Vagina (tissue), 2 donors: ENCODE measurements at regions not wholly inside any gene's neighbourhood (a gene's known extent, or its start where the extent isn't known, plus 50 kb on each side); places are given as distances from the start of the nearest gene placed in this dataset.

Experiments used
- DNase-seq, 2 donors: peaks; one replicate each; pipeline ENCODE4 v3.0.0-alpha.2; 2017; ENCODE audit errors: extremely low spot score in 2 of 2
- H3K27ac ChIP-seq: fragments of 200-600 bp; sonication (generic); one replicate; pipeline ENCODE4 v1.5.1; 2019
- H3K27me3 ChIP-seq: fragments of 200-600 bp; sonication (generic); one replicate; pipeline ENCODE4 v1.5.1; 2019
- H3K36me3 ChIP-seq, 2 donors: fragments of 200-600 bp; sonication (generic); one replicate each; pipeline ENCODE4 v1.5.1; 2017 to 2019
- H3K4me1 ChIP-seq: fragments of 200-600 bp; sonication (generic); one replicate; pipeline ENCODE4 v1.5.1; 2019
- H3K4me3 ChIP-seq, 2 donors: fragments of 200-600 bp; sonication (generic); 1 replicate in 1 of 2; 2 replicates in 1 of 2; pipeline ENCODE4 v1.5.1; 2016 to 2019
- H3K9me3 ChIP-seq: fragments of 200-600 bp; sonication (generic); one replicate; pipeline ENCODE4 v1.5.1; 2019
- POLR2A ChIP-seq, 2 donors: fragments of 450-650 bp; IDR thresholded peaks; one replicate each; pipeline ENCODE4 v1.6.1; 2017; ENCODE audit warnings: antibody characterized with exemption in 2 of 2, mild to moderate bottlenecking in 2 of 2, moderate library complexity in 2 of 2
- POLR2AphosphoS5 ChIP-seq, 2 donors: sonication (generic); formaldehyde crosslinking; IDR thresholded peaks; one replicate each; pipeline ENCODE4 v1.9.0; 2017; ENCODE audit warnings: antibody characterized with exemption in 2 of 2, mild to moderate bottlenecking in 2 of 2, low read depth in 1 of 2; ENCODE audit not compliant: insufficient read depth in 1 of 2
- intact Hi-C: fragments of 100-400 bp; cut with DNase I; formaldehyde crosslinking; loops from one replicate; pipeline ENCODE4 v1.15.1; 2023
- TF ChIP-seq, protein P1 (sequence below), 3 experiments: fragments of 450-650 bp in 2 of 3; fragments of 200-600 bp in 1 of 3; sonication (generic) in 1 of 3; IDR thresholded peaks; one replicate each; pipeline ENCODE4 v1.5.1; 2017 to 2019; ENCODE audit warnings: antibody characterized with exemption in 3 of 3, mild to moderate bottlenecking in 2 of 3, moderate library complexity in 2 of 3

- Histone ChIP-seq H3K27ac (no peak overlapping the region), H3K36me3 (no peaks in the 10 kb centered on the region), H3K4me3 (no peak overlapping the region), H3K9me3 (no peaks in the 10 kb centered on the region), H3K4me1 (no peaks in the 10 kb centered on the region), H3K27me3 (no peaks in the 10 kb centered on the region)
- intact Hi-C loops, result no loop called here
- DNase-seq, result no peak
- TF ChIP-seq POLR2A (IDR thresholded peaks at IDR 0.05) (no peak), POLR2AphosphoS5 (IDR thresholded peaks at IDR 0.05; ENCODE audit: insufficient read depth in 1 of 2, low read depth in 1 of 2) (no peak)
- TF ChIP-seq, protein P1, sequence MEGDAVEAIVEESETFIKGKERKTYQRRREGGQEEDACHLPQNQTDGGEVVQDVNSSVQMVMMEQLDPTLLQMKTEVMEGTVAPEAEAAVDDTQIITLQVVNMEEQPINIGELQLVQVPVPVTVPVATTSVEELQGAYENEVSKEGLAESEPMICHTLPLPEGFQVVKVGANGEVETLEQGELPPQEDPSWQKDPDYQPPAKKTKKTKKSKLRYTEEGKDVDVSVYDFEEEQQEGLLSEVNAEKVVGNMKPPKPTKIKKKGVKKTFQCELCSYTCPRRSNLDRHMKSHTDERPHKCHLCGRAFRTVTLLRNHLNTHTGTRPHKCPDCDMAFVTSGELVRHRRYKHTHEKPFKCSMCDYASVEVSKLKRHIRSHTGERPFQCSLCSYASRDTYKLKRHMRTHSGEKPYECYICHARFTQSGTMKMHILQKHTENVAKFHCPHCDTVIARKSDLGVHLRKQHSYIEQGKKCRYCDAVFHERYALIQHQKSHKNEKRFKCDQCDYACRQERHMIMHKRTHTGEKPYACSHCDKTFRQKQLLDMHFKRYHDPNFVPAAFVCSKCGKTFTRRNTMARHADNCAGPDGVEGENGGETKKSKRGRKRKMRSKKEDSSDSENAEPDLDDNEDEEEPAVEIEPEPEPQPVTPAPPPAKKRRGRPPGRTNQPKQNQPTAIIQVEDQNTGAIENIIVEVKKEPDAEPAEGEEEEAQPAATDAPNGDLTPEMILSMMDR (IDR thresholded peaks at IDR 0.05), result no peak
Observed at GRCh38 chr10:65491799-65492198, 1434.0 kb upstream of the LRRTM3 start.

DNA sequence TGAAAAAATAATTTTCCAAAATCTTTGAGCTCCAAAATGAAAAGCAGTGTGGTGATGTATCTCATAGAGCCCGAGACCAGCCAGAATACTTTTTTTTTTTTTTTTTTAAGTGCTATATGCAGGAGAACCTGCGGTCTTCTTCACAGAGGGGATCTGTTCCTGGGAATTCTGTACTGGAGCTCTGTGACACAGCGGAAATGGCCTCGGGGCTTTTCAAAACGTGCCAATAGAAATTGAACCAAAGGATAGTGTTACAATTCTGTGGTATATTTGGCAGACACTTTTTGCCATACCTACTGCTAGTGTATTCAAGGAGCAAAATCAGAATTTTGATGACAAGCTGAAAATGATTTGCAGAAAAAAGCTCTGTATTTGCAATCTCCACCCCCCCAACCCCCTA is 1429.3 kb upstream of the LRRTM3 start:
- no peak for TF ChIP-seq POLR2AphosphoS5 (IDR thresholded peaks at IDR 0.05; ENCODE audit: insufficient read depth in 1 of 2, low read depth in 1 of 2)
- TF ChIP-seq, protein P1 (IDR thresholded peaks at IDR 0.05), result no peak
- TF ChIP-seq POLR2A (IDR thresholded peaks at IDR 0.05), result no peak
- no peaks in the 10 kb centered on the region for H3K9me3 ChIP-seq
- intact Hi-C loops, result no loop called here
- no peak overlapping the region for H3K4me3 ChIP-seq
- H3K4me1 ChIP-seq, result no peaks in the 10 kb centered on the region
- DNase-seq, result no peak
- H3K27me3 ChIP-seq, result no peaks in the 10 kb centered on the region
- no peak overlapping the region for H3K27ac ChIP-seq
- no peaks in the 10 kb centered on the region for H3K36me3 ChIP-seq

DNA sequence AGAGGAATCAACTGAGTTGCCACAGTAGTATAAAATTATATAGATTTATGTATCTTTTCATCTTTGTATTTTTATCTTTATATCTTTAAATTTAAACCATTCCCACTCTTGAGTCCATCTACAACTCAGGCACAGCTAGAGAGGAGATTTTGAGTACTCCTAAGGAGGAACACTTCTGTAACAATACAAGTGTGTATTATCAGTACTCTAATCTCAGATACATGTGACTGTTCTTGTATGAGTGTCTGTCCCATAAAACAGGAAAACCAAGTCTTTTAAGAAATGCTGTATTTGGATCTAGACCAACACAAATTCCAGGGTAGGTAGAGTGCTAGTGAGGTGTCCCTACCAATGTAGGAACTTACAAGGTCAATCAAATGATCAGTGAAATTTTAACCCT is 1428.0 kb upstream of the LRRTM3 start:
- H3K36me3 ChIP-seq, result no peaks in the 10 kb centered on the region
- H3K4me3 ChIP-seq, result no peak overlapping the region
- no peaks in the 10 kb centered on the region for H3K4me1 ChIP-seq
- no peak overlapping the region for H3K27ac ChIP-seq
- no peaks in the 10 kb centered on the region for H3K9me3 ChIP-seq
- intact Hi-C loops, result no loop called here
- no peaks in the 10 kb centered on the region for H3K27me3 ChIP-seq
- no peak for DNase-seq
- TF ChIP-seq, protein P1 (IDR thresholded peaks at IDR 0.05), result no peak
- TF ChIP-seq POLR2A (IDR thresholded peaks at IDR 0.05), result no peak
- no peak for TF ChIP-seq POLR2AphosphoS5 (IDR thresholded peaks at IDR 0.05; ENCODE audit: insufficient read depth in 1 of 2, low read depth in 1 of 2)

GRCh38 chr10:65500716-65501115 is 1425.1 kb upstream of the LRRTM3 start:
- TF ChIP-seq, protein P1 (IDR thresholded peaks at IDR 0.05), result no peak
- no peak for TF ChIP-seq POLR2A (IDR thresholded peaks at IDR 0.05)
- no peak for TF ChIP-seq POLR2AphosphoS5 (IDR thresholded peaks at IDR 0.05; ENCODE audit: insufficient read depth in 1 of 2, low read depth in 1 of 2)
- H3K4me1 ChIP-seq, result no peaks in the 10 kb centered on the region
- intact Hi-C loops, result no loop called here
- no peaks in the 10 kb centered on the region for H3K9me3 ChIP-seq
- H3K36me3 ChIP-seq, result no peaks in the 10 kb centered on the region
- H3K27ac ChIP-seq, result no peak overlapping the region
- no peak for DNase-seq
- no peaks in the 10 kb centered on the region for H3K27me3 ChIP-seq
- no peak overlapping the region for H3K4me3 ChIP-seq

- TF ChIP-seq POLR2AphosphoS5 (IDR thresholded peaks at IDR 0.05; ENCODE audit: insufficient read depth in 1 of 2, low read depth in 1 of 2) (no peak), POLR2A (IDR thresholded peaks at IDR 0.05) (no peak)
- TF ChIP-seq, protein P1 (IDR thresholded peaks at IDR 0.05), result no peak
- DNase-seq, result no peak
- intact Hi-C loops, result no loop called here
- Histone ChIP-seq H3K4me1 (no peaks in the 10 kb centered on the region), H3K9me3 (no peaks in the 10 kb centered on the region), H3K4me3 (no peak overlapping the region), H3K27ac (no peak overlapping the region), H3K27me3 (no peaks in the 10 kb centered on the region), H3K36me3 (no peaks in the 10 kb centered on the region)
Observed at GRCh38 chr10:65501259-65501658, 1424.6 kb upstream of the LRRTM3 start.
